Ovary (tissue), 7 donors: ENCODE measurements at regions not wholly inside any gene's neighbourhood (a gene's known extent, or its start where the extent isn't known, plus 50 kb on each side); places are given as distances from the start of the nearest gene placed in this dataset.

Source experiments
- DNase-seq, 5 donors: peaks; one replicate each; pipeline ENCODE4 v3.0.0-alpha.2; 2019 to 2020
- H3K27ac ChIP-seq, 2 donors: fragments of 200-600 bp; one replicate each; pipeline versions ENCODE4 v1.5.1 to v1.8.0; 2019 to 2022
- H3K27me3 ChIP-seq: fragments of 200-600 bp; one replicate; pipeline ENCODE4 v1.8.0; 2022
- H3K36me3 ChIP-seq: fragments of 200-600 bp; sonication (generic); one replicate; pipeline ENCODE4 v1.5.1; 2019
- H3K4me1 ChIP-seq: one replicate; pipeline ENCODE4 v1.8.1; 2013; ENCODE audit warnings: mild to moderate bottlenecking, moderate library complexity; ENCODE audit not compliant: insufficient read depth
- H3K4me3 ChIP-seq: fragments of 200-600 bp; sonication (generic); one replicate; pipeline ENCODE4 v1.5.1; 2017
- H3K9me3 ChIP-seq, 2 donors: fragments of 200-600 bp in 1 of 2; sonication (generic) in 1 of 2; one replicate each; pipeline versions ENCODE4 v1.5.1 to v1.8.1; 2013 to 2019; ENCODE audit warnings: mild to moderate bottlenecking in 1 of 2, moderate library complexity in 1 of 2
- EP300 ChIP-seq: sonication (generic); formaldehyde crosslinking; IDR thresholded peaks from one replicate; pipeline ENCODE4 v1.6.1; 2017; ENCODE audit warnings: antibody characterized with exemption
- POLR2A ChIP-seq: fragments of 450-650 bp; IDR thresholded peaks from one replicate; pipeline ENCODE4 v1.6.1; 2017; ENCODE audit warnings: antibody characterized with exemption, mild to moderate bottlenecking, moderate library complexity
- WGBS, 3 donors: extraction: QIAGEN DNeasy Blood & Tissue Kit in 1 of 3; methylation state at CpG; one replicate each; pipeline versions ENCODE4 v1.1.5 to v1.1.7; 2013 to 2017; 5-methylcytosine and 5-hydroxymethylcytosine counted together
- intact Hi-C, 4 donors: fragments of 100-400 bp; cut with DNase I; formaldehyde crosslinking; loops; one replicate each; pipeline versions ENCODE4 v1.11.0 to v1.15.1; 2022 to 2023
- TF ChIP-seq, protein P1 (sequence below), 3 donors: fragments of 450-650 bp in 2 of 3; fragments of 200-600 bp in 1 of 3; IDR thresholded peaks; one replicate each; pipeline versions ENCODE4 v1.5.1 to v1.8.0; 2016 to 2022; ENCODE audit warnings: antibody characterized with exemption in 3 of 3, mild to moderate bottlenecking in 1 of 3
- donor health status: DM: no; HTN: no; CAD: no; lungs with moderate emphysema.
- donor health status: DM: no; HTN: no; CAD: no.
- donor health status: Bipolar disorder and iron deficiency.
- donor health status: DM: no; HTN: no; CAD: no.
- donor health status: DM: yes; HTN: yes; CAD: no.

DNA sequence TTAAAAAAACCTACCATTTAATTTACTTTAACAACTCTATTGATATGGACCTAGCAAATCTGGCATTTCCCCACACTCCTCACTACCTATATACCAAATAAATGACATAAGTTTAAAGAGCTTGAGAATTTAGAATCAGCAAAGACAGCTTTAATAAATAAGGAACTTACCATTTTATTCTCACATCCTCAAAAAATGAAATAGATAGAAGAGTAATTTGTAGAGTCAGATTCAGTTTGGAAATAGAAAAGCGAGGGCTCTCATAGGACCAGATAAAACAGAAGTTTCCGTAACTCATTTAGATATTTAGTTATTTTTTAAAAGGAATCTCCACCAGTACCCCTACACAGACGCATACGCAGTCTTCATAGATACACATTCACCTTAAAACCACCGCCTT, 117.9 kb downstream of the RGS2 start:
- no peak for TF ChIP-seq POLR2A
- TF ChIP-seq, protein P1, sequence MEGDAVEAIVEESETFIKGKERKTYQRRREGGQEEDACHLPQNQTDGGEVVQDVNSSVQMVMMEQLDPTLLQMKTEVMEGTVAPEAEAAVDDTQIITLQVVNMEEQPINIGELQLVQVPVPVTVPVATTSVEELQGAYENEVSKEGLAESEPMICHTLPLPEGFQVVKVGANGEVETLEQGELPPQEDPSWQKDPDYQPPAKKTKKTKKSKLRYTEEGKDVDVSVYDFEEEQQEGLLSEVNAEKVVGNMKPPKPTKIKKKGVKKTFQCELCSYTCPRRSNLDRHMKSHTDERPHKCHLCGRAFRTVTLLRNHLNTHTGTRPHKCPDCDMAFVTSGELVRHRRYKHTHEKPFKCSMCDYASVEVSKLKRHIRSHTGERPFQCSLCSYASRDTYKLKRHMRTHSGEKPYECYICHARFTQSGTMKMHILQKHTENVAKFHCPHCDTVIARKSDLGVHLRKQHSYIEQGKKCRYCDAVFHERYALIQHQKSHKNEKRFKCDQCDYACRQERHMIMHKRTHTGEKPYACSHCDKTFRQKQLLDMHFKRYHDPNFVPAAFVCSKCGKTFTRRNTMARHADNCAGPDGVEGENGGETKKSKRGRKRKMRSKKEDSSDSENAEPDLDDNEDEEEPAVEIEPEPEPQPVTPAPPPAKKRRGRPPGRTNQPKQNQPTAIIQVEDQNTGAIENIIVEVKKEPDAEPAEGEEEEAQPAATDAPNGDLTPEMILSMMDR (IDR thresholded peaks at IDR 0.05), result no peak
- TF ChIP-seq EP300, result no peak
- 92 to 93% (median 92%) methylated on average over 5 of the region's 5 CpGs for WGBS, 3 donors
- Histone ChIP-seq H3K4me1 (no peaks in the 10 kb centered on the region), H3K36me3 (no peaks in the 10 kb centered on the region), H3K27me3 (no peaks in the 10 kb centered on the region), H3K4me3 (no peak overlapping the region), H3K9me3 (no peaks in the 10 kb centered on the region), H3K27ac (no peak overlapping the region)
- intact Hi-C loops, result no loop called here
- no peak for DNase-seq

DNA sequence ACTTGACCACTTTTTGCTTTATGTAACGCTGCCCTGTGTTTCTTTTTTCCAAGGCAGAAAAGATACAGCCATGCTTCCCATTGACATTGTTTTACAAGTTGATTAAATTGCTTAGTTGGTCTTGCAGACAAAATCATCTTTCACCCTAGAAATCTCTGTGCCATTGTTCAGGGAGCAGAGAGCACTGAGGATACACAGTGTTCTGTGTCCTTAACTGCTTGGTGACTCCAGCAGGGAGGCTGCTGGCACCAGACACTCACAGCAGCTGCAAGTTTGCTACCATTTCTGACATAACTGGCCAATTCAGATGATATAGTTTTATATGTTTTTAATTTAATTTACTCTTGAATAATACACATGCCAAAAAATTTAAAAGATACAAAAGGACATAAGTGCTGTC, 118.7 kb downstream of the RGS2 start:
- H3K4me3 ChIP-seq, result no peak overlapping the region
- no peaks in the 10 kb centered on the region for H3K27me3 ChIP-seq
- no peaks in the 10 kb centered on the region for H3K36me3 ChIP-seq
- TF ChIP-seq, protein P1 (IDR thresholded peaks at IDR 0.05), result no peak
- TF ChIP-seq POLR2A (no peak), EP300 (no peak)
- no peak for DNase-seq
- no peaks in the 10 kb centered on the region for H3K4me1 ChIP-seq
- H3K9me3 ChIP-seq, result no peaks in the 10 kb centered on the region
- H3K27ac ChIP-seq, result no peak overlapping the region
- WGBS, 3 donors, result 86 to 93% (median 90%) methylated on average over 1 of the region's 1 CpG
- intact Hi-C loops, result no loop called here

DNA sequence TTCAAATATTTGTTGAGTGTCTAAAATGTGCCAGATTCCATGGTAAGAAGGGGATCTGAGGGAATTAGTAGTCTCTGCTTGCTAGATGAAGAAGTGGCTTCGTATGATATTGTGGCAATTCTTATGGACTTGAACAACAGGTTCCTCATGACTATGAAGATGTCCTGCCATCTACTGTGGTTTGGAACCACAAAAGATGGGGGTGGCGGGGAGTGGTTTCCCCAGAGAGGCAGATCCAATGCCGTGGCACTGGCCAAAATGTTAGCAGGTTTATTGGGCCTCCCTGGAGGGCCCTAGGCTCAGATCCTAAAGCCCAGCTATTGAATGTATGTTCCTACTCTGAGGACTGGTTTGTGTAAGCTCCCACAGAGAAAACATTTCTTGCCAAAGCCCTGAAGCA, 120.8 kb downstream of the RGS2 start:
- no peak overlapping the region for H3K4me3 ChIP-seq
- no peaks in the 10 kb centered on the region for H3K4me1 ChIP-seq
- 76 to 87% (median 80%) methylated on average over 3 of the region's 3 CpGs for WGBS, 3 donors
- no peaks in the 10 kb centered on the region for H3K9me3 ChIP-seq
- H3K36me3 ChIP-seq, result no peaks in the 10 kb centered on the region
- H3K27me3 ChIP-seq, result no peaks in the 10 kb centered on the region
- intact Hi-C loops, result no loop called here
- H3K27ac ChIP-seq, result no peak overlapping the region
- no peak for DNase-seq
- TF ChIP-seq, protein P1 (IDR thresholded peaks at IDR 0.05), result no peak
- no peak for TF ChIP-seq EP300

DNA sequence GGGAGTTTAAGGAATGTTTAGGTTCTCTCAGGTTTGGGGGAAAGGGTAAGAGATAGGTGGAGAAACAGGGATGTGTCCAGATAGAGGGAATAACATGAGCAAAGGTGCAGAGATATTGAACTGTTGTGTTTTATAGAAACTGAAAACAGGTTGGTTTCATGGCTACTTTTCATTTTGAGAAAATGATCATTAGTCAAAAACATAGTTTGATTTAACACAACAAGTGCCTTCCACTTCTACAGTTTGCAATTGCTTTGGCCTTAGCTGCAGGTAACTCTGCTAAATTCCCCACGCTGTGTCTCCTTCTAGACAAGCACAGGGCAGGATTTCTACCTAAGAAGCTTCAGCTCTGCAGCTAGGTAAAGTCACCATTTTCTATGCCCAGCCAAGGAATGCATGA, 124.9 kb downstream of the RGS2 start:
- DNase-seq, result no peak
- Histone ChIP-seq H3K27ac (no peak overlapping the region), H3K9me3 (no peaks in the 10 kb centered on the region), H3K4me1 (no peaks in the 10 kb centered on the region), H3K36me3 (no peaks in the 10 kb centered on the region), H3K4me3 (no peak overlapping the region), H3K27me3 (no peaks in the 10 kb centered on the region)
- WGBS, 3 donors, result 94 to 100% (median 97%) methylated on average over 1 of the region's 1 CpG
- TF ChIP-seq POLR2A, result no peak
- TF ChIP-seq EP300, result no peak
- TF ChIP-seq, protein P1 (IDR thresholded peaks at IDR 0.05), result no peak
- intact Hi-C loops, result no loop called here
